CD1c-positive myeloid dendritic cell (primary cell): ENCODE measurements at regions not wholly inside any gene's neighbourhood (a gene's known extent, or its start where the extent isn't known, plus 50 kb on each side); places are given as distances from the start of the nearest gene placed in this dataset.
"Not testable (repeated sequence)": the region's sequence is repeated elsewhere in the genome, so short reads cannot be mapped to it uniquely, and the experiment has no call there.

Experiments used
- DNase-seq: peaks from one replicate; pipeline ENCODE4 v3.0.0-alpha.2; 2016; ENCODE audit errors: extremely low spot score

DNA sequence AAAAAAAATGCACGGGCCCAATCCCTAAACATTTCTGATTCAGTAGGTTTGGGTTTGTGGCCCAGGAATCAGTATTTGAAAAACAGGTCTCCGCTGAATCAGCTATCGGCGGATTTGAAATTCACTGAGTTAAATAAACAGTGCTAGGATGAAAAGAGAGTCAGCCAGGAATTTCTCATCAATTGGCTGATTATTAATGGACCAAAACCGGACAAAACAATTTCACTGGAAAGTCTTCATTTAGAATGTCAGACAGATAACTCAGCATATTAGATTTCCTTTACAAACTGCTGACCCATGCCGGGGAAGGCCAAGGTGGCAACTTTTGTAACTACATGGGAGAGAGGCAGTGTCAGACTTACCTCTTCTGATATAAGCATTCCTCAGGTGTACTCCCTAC is 99.4 kb upstream of the LSM6 start:
- DNase-seq: no peak

- no peak for DNase-seq
Measured at GRCh38 chr4:146073517-146073916, 102.0 kb upstream of the LSM6 start.

GRCh38 chr4:146072376-146072775 is 103.1 kb upstream of the LSM6 start:
- DNase-seq: peak; percentile 19

GRCh38 chr4:146071390-146071789 is 104.1 kb upstream of the LSM6 start:
- DNase-seq: no peak

GRCh38 chr4:146063143-146063542 is 112.4 kb upstream of the LSM6 start:
- DNase-seq: no peak

DNA sequence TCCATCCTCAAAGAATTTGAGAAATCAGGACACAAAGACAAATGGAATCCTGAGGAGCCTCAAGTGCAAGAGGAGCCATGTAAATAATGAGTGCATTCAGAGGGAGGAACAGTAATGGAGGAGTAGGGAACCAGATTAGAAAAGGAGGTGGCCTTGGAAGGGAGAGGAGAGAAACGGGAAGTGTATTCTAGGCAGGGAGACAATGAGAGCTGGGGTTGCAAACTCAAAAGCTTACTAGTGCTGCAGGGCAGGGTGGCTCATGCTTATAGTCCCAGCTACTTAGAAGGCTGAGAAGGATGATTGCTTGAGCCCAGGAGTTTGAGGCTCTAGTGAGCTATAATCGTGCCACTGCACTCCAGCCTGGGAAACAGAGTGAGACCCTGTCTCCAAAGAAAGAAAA is 113.2 kb upstream of the LSM6 start:
- no peak for DNase-seq

DNA sequence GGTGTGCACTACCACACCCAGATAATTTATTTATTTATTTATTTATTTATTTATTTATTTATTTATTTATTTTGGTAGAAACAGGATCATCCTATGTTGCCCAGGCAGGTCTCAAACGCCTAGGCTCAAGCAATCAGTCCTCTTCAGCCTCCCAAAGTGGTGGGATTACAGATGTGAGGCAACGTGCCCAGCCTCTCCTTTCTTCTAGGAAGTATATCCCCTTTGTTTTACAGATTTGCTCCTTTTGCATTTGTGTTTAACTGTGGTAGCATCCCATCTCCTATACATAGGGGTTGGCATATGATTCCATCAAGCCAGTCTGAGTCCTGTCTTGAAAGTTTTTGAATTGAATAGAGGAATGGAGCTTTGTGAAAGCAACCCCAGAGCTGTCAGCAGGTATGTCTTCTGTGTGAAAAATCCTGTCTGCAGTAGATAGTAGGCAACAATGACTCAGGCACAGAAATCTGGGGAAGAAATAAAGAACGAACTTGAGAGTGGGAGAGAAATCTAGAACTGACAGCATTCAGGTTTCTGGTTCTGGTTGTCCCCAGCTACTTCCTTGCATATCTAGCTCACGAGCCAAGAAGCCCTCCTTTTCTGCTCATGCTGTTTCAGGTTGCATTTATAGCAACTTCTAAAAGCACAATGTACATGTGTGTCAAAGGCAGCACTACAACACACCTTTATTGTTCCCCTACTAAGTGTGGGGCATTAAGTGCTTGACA is 113.7 kb upstream of the LSM6 start:
- no peak for DNase-seq

GRCh38 chr4:146059865-146060264 is 115.7 kb upstream of the LSM6 start:
- DNase-seq: peak; percentile 69

DNA sequence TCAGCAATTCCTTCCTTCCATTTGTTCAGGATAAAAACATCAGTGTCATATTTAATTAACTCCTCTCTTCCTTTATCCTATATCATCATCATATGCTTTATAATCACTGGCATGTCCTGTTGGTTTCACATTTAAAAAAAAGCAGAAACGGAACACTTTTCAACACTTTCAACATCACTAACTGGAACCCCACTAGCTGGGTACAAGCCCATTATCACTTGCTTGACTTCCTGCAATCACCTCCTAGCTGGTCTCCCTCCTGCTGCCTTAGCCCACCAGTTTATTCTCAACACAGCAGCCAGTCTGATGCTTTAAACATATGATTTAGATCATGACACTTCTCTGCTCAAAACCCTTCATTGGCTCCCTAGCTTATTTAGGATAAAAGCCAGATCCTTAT is 116.4 kb upstream of the LSM6 start:
- peak; percentile 41 for DNase-seq

GRCh38 chr4:146058531-146058930 is 117.0 kb upstream of the LSM6 start:
- DNase-seq: no peak

DNA sequence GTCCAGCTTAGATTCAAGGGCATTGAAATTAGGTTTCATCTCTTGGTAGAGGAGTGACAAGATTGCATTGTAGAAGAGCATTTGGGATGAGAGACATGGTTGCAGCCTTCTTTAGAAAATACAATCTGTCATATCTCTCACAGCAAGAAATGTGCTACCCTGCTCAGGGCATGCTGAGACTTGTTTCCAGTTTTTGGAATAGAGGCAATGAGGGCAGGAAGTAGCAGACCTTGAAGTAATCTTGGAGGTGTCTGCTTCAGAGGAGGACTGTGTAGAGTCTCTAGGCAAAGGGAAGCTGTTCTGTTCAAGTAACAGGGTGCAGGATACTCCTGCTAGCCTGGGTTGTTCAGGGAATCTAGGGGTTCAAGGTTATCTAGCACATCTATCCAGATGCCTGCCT is 116.1 kb upstream of the ZNF827 start:
- DNase-seq: no peak

- no peak for DNase-seq
Measured at GRCh38 chr4:146053891-146054290, 115.3 kb upstream of the ZNF827 start.

GRCh38 chr4:146051728-146052391 is 113.2 kb upstream of the ZNF827 start:
- DNase-seq: no peak

DNA sequence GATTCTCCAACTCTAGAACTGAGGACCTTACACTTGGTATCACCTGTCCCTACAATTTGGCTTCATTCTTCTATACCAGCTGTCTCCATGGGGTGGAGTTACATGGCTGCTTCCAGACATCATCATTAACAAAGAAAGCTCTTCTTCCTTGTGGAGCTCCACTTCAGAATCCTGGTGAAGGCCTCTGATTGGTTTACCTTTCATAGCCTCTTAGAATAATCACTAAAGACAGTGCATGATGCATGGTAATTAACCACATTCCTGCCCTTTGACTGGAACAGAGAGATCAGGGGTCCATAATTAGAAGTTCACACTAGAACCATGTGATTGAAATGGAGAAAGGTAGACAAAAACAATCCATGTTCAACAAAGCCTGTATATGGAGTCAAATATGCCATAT is 112.6 kb upstream of the ZNF827 start:
- no peak for DNase-seq

- DNase-seq: no peak
Measured at GRCh38 chr4:146049802-146050201, 111.2 kb upstream of the ZNF827 start.

DNA sequence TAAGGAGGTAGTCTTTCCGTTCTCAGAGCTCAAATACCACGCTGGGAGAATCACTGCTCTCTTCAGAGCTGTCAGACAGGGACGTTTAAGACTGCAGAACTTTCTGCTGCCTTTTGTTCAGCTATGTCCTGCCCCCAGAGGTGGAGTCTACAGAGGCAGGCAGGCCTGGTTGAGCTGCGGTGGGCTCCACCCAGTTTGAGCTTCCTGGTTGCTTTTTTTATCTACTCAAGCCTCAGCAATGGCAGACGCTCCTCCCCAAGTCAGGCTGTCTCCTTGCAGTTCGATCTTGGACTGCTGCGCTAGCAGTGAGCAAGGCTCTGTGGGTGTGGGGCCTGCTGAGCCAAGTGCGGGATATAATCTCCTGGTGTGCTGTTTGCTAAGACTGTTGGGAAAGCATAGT is 109.1 kb upstream of the ZNF827 start:
- not testable (repeated sequence) for DNase-seq

GRCh38 chr4:146041139-146042004 is 102.7 kb upstream of the ZNF827 start:
- no peak for DNase-seq

GRCh38 chr4:146040623-146041022 is 102.0 kb upstream of the ZNF827 start:
- DNase-seq: no peak

DNA sequence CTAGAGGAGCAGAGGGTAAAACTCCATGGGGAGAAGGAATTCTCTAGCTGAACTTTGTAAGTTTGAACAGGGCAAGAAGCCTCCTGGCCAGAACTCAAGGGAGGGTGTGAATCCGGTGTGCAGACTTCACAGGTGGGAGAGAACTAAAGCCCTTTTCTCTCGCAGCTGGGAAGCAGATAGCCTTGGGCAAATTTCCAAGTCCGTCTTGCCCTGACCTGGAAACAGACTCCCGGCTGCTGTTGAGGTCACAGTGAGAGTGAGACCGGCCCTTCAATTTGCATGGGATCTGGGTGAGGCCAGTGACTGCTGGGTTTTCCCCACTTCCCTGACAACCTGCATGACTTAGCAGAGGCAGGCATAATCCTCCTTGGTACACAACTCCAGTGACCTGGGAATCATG is 94.5 kb upstream of the ZNF827 start:
- no peak for DNase-seq

DNA sequence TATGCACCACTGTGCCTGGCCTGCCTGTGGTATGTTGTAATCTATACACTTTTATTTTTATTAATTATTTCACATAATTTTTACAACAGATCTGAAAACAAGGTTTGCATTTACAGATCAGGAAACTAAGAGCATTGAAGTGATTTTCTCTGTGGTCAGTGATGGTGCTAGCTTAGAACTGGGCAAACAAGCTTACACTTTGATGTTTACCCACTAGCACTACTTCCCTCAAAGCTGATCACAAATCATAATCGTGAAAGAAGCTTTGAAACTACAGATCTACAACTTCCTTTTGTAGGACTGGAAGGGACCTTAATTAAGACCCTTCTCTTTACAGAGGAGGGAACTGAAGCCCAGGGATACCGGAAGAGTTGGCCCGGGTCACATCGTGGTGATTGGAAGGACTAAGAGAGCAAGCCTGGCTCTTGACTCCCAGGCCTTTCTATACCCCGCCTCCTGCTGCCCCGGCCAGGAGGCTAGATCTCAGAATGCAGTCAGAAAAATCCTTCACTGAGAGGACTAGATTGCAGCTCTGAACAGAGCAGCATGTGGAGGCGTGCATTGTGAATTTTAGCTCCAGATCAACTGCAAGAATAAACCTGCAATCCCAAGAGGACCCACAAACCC is 93.7 kb upstream of the ZNF827 start:
- DNase-seq: no peak

- no peak for DNase-seq
Measured at GRCh38 chr4:146029939-146030710, 91.5 kb upstream of the ZNF827 start.
